CD4-positive, alpha-beta memory T cell (primary cell): ENCODE measurements at regions not wholly inside any gene's neighbourhood (a gene's known extent, or its start where the extent isn't known, plus 50 kb on each side); places are given as distances from the start of the nearest gene placed in this dataset.

Experiments used
- CTCF ChIA-PET: fragments of 350-600 bp; sonication (Branson Sonifier 250); formaldehyde crosslinking; loops from one replicate; lab custom pipeline; 2021; ENCODE audit warnings: inconsistent platforms; ENCODE audit not compliant: partially characterized antibody; lab: Charles Lee
- POLR2A ChIA-PET: fragments of 350-600 bp; sonication (Branson Sonifier 250); formaldehyde crosslinking; loops from one replicate; lab custom pipeline; 2021; ENCODE audit not compliant: partially characterized antibody; lab: Charles Lee
- DNase-seq, 5 donors: peaks; one replicate each; pipeline versions ENCODE4 v3.0.0 to v3.0.0-alpha.2; 2020 to 2022; ENCODE audit warnings: mixed read lengths in 1 of 5
- H3K27ac ChIP-seq: one replicate; pipeline ENCODE4 v1.7.0; 2013; ENCODE audit warnings: low read depth, low read length
- H3K27me3 ChIP-seq: 2 replicates; pipeline ENCODE4 v1.7.0; 2013; ENCODE audit warnings: mild to moderate bottlenecking, low read length, moderate library complexity; ENCODE audit not compliant: insufficient read depth
- H3K36me3 ChIP-seq: 2 replicates; pipeline ENCODE4 v1.7.0; 2013; ENCODE audit warnings: mild to moderate bottlenecking, low read length, moderate library complexity; ENCODE audit not compliant: insufficient read depth
- H3K4me1 ChIP-seq: 2 replicates; pipeline ENCODE4 v1.7.0; 2013; ENCODE audit warnings: mild to moderate bottlenecking, low read length, moderate library complexity; ENCODE audit not compliant: insufficient read depth
- H3K4me3 ChIP-seq, 2 donors: one replicate each; pipeline ENCODE4 v1.7.0; 2013; ENCODE audit warnings: low read length in 2 of 2, mild to moderate bottlenecking in 1 of 2
- H3K9me3 ChIP-seq, 2 donors: one replicate each; pipeline ENCODE4 v1.7.0; 2013; ENCODE audit warnings: low read length in 2 of 2, control low read depth in 1 of 2; ENCODE audit not compliant: control insufficient read depth in 1 of 2
- H3K27ac Mint-ChIP-seq, 7 donors: one replicate each; pipeline ENCODE4 v1.8.0; 2020 to 2021; ENCODE audit warnings: mixed read lengths in 7 of 7, mild to moderate bottlenecking in 6 of 7, inconsistent platforms in 3 of 7, moderate library complexity in 3 of 7
- H3K27me3 Mint-ChIP-seq, 2 donors: one replicate each; pipeline ENCODE4 v1.8.0; 2020 to 2021; ENCODE audit warnings: mixed read lengths in 2 of 2
- H3K36me3 Mint-ChIP-seq, 2 donors: one replicate each; pipeline ENCODE4 v1.8.0; 2020 to 2021; ENCODE audit warnings: mixed read lengths in 2 of 2, inconsistent platforms in 1 of 2, mild to moderate bottlenecking in 1 of 2
- H3K4me1 Mint-ChIP-seq, 4 donors: one replicate each; pipeline ENCODE4 v1.8.0; 2020 to 2021; ENCODE audit warnings: mixed read lengths in 4 of 4, mild to moderate bottlenecking in 1 of 4
- H3K4me3 Mint-ChIP-seq, 8 donors: one replicate each; pipeline ENCODE4 v1.8.0; 2020 to 2021; ENCODE audit warnings: mixed read lengths in 8 of 8, mild to moderate bottlenecking in 7 of 8, moderate library complexity in 6 of 8, inconsistent platforms in 3 of 8
- H3K9me3 Mint-ChIP-seq, 8 donors: one replicate each; pipeline ENCODE4 v1.8.0; 2020 to 2021; ENCODE audit warnings: mixed read lengths in 8 of 8, mild to moderate bottlenecking in 5 of 8, inconsistent platforms in 3 of 8, moderate library complexity in 1 of 8
- intact Hi-C: fragments of 100-400 bp; cut with micrococcal nuclease; formaldehyde crosslinking; loops from one replicate; pipeline ENCODE4 v1.15.1; 2023

- ChIA-PET CTCF (no interaction called here), POLR2A (no interaction called here)
- intact Hi-C loops, result no loop called here
- Mint-ChIP-seq H3K9me3 (peaks cover 4 to 24% (median 9%) of the 10 kb centered on the region in 8 donors), H3K4me3 (no peak overlapping the region), H3K36me3 (no peaks in the 10 kb centered on the region), H3K27me3 (peaks cover 39 to 41% of the 10 kb centered on the region in 2 donors), H3K4me1 (peaks cover 0 to 4% (median 0%) of the 10 kb centered on the region in 4 donors), H3K27ac (no peak overlapping the region)
- no peaks in the 10 kb centered on the region for H3K9me3 ChIP-seq
- H3K36me3 ChIP-seq, result no peaks in the 10 kb centered on the region
- no peak overlapping the region for H3K4me3 ChIP-seq
- no peak overlapping the region for H3K27ac ChIP-seq
- no peaks in the 10 kb centered on the region for H3K27me3 ChIP-seq
- H3K4me1 ChIP-seq, result no peaks in the 10 kb centered on the region
- no peak for DNase-seq
Observed at GRCh38 chr15:29970402-29970695, 112.4 kb upstream of the GOLGA8J start.

GRCh38 chr15:29969562-29970401 lies 113.0 kb upstream of the GOLGA8J start:
- Mint-ChIP-seq H3K36me3 (no peaks in the 10 kb centered on the region), H3K4me1 (peaks cover 0 to 4% (median 0%) of the 10 kb centered on the region in 4 donors), H3K4me3 (no peak overlapping the region), H3K27ac (no peak overlapping the region), H3K27me3 (peaks cover 41% of the 10 kb centered on the region in 2 donors), H3K9me3 (peaks cover 4 to 24% (median 9%) of the 10 kb centered on the region in 8 donors)
- no peaks in the 10 kb centered on the region for H3K9me3 ChIP-seq
- H3K27me3 ChIP-seq, result no peaks in the 10 kb centered on the region
- no peaks in the 10 kb centered on the region for H3K36me3 ChIP-seq
- no peaks in the 10 kb centered on the region for H3K4me1 ChIP-seq
- DNase-seq, result no peak
- H3K4me3 ChIP-seq, result no peak overlapping the region
- CTCF ChIA-PET, result no interaction called here
- H3K27ac ChIP-seq, result no peak overlapping the region
- intact Hi-C loops, result no loop called here
- POLR2A ChIA-PET, result no interaction called here

GRCh38 chr15:29968895-29969561 lies 113.7 kb upstream of the GOLGA8J start:
- Mint-ChIP-seq H3K4me1 (peaks cover 0 to 4% (median 0%) of the 10 kb centered on the region in 4 donors), H3K36me3 (no peaks in the 10 kb centered on the region), H3K4me3 (peak overlapping the region in 1 of 8 donors; percentile 11), H3K27me3 (peaks cover 37 to 42% of the 10 kb centered on the region in 2 donors), H3K9me3 (peaks cover 4 to 20% (median 9%) of the 10 kb centered on the region in 8 donors), H3K27ac (no peak overlapping the region)
- POLR2A ChIA-PET, result no interaction called here
- H3K36me3 ChIP-seq, result no peaks in the 10 kb centered on the region
- H3K4me1 ChIP-seq, result no peaks in the 10 kb centered on the region
- H3K4me3 ChIP-seq, result no peak overlapping the region
- no peak overlapping the region for H3K27ac ChIP-seq
- no peaks in the 10 kb centered on the region for H3K27me3 ChIP-seq
- no peaks in the 10 kb centered on the region for H3K9me3 ChIP-seq
- intact Hi-C loops, result no loop called here
- CTCF ChIA-PET, result no interaction called here
- DNase-seq, result no peak

- Histone ChIP-seq H3K36me3 (no peaks in the 10 kb centered on the region), H3K27me3 (no peaks in the 10 kb centered on the region), H3K4me1 (no peaks in the 10 kb centered on the region), H3K4me3 (no peak overlapping the region), H3K9me3 (no peaks in the 10 kb centered on the region), H3K27ac (no peak overlapping the region)
- no peak overlapping the region for H3K27ac Mint-ChIP-seq
- intact Hi-C loops, result no loop called here
- peaks cover 39 to 42% of the 10 kb centered on the region in 2 donors for H3K27me3 Mint-ChIP-seq
- ChIA-PET POLR2A (no interaction called here), CTCF (no interaction called here)
- H3K9me3 Mint-ChIP-seq, result peaks cover 4 to 18% (median 9%) of the 10 kb centered on the region in 8 donors
- no peaks in the 10 kb centered on the region for H3K36me3 Mint-ChIP-seq
- no peak for DNase-seq
- H3K4me3 Mint-ChIP-seq, result no peak overlapping the region
- H3K4me1 Mint-ChIP-seq, result peaks cover 0 to 4% (median 0%) of the 10 kb centered on the region in 4 donors
Observed at GRCh38 chr15:29968099-29968894, 114.5 kb upstream of the GOLGA8J start.

GRCh38 chr15:29962407-29962806 lies 120.3 kb upstream of the GOLGA8J start:
- H3K4me3 ChIP-seq, result no peak overlapping the region
- no peaks in the 10 kb centered on the region for H3K4me1 Mint-ChIP-seq
- H3K27me3 Mint-ChIP-seq, result peaks cover 18 to 26% of the 10 kb centered on the region in 2 donors
- H3K4me3 Mint-ChIP-seq, result no peak overlapping the region
- H3K27ac Mint-ChIP-seq, result no peak overlapping the region
- no peaks in the 10 kb centered on the region for H3K27me3 ChIP-seq
- DNase-seq, result no peak
- intact Hi-C loops, result no loop called here
- no peaks in the 10 kb centered on the region for H3K36me3 ChIP-seq
- no peaks in the 10 kb centered on the region for H3K4me1 ChIP-seq
- ChIA-PET POLR2A (no interaction called here), CTCF (no interaction called here)
- H3K9me3 Mint-ChIP-seq, result peaks cover 0 to 2% (median 0%) of the 10 kb centered on the region in 8 donors
- no peaks in the 10 kb centered on the region for H3K9me3 ChIP-seq
- H3K27ac ChIP-seq, result no peak overlapping the region
- no peaks in the 10 kb centered on the region for H3K36me3 Mint-ChIP-seq

GRCh38 chr15:29959384-29960137 lies 123.2 kb upstream of the GOLGA8J start:
- intact Hi-C loops, result no loop called here

More at GRCh38 chr15:29959384-29960137, 123.2 kb upstream of the GOLGA8J start:
- H3K27ac ChIP-seq, result no peak overlapping the region
- H3K4me1 ChIP-seq, result no peaks in the 10 kb centered on the region
- H3K9me3 ChIP-seq, result no peaks in the 10 kb centered on the region
- no peaks in the 10 kb centered on the region for H3K36me3 Mint-ChIP-seq
- no peak for DNase-seq
- peaks cover 0 to 2% (median 0%) of the 10 kb centered on the region in 8 donors for H3K9me3 Mint-ChIP-seq
- CTCF ChIA-PET, result no interaction called here
- no peak overlapping the region for H3K4me3 ChIP-seq
- no peaks in the 10 kb centered on the region for H3K27me3 ChIP-seq
- no peak overlapping the region for H3K4me3 Mint-ChIP-seq
- H3K27me3 Mint-ChIP-seq, result peaks cover 11 to 17% of the 10 kb centered on the region in 2 donors
- POLR2A ChIA-PET, result no interaction called here
- H3K4me1 Mint-ChIP-seq, result no peaks in the 10 kb centered on the region
- no peak overlapping the region for H3K27ac Mint-ChIP-seq
- H3K36me3 ChIP-seq, result no peaks in the 10 kb centered on the region
